Loucy (cell line): ENCODE measurements at regions not wholly inside any gene's neighbourhood (a gene's known extent, or its start where the extent isn't known, plus 50 kb on each side); places are given as distances from the start of the nearest gene placed in this dataset.

Experiments
- CTCF ChIP-seq: fragments of 200-600 bp; sonication (generic); conservative IDR thresholded peaks from 2 replicates; pipeline ENCODE4 v1.5.1; 2014; ENCODE audit warnings: mild to moderate bottlenecking, antibody characterized with exemption, low read length
- EZH2phosphoT487 ChIP-seq: fragments of 200-600 bp; IDR thresholded peaks from 2 replicates; pipeline ENCODE4 v1.6.1; 2018; ENCODE audit warnings: antibody characterized with exemption, mild to moderate bottlenecking, moderate library complexity, borderline replicate concordance

GRCh38 chr18:34509163-34509562 lies 200.9 kb upstream of the DTNA start:
- no peak for TF ChIP-seq CTCF
- TF ChIP-seq EZH2phosphoT487: no peak
